ENCODE measurements at regions not wholly inside any gene's neighbourhood (a gene's known extent, or its start where the extent isn't known, plus 50 kb on each side); places are given as distances from the start of the nearest gene placed in this dataset.

DNA sequence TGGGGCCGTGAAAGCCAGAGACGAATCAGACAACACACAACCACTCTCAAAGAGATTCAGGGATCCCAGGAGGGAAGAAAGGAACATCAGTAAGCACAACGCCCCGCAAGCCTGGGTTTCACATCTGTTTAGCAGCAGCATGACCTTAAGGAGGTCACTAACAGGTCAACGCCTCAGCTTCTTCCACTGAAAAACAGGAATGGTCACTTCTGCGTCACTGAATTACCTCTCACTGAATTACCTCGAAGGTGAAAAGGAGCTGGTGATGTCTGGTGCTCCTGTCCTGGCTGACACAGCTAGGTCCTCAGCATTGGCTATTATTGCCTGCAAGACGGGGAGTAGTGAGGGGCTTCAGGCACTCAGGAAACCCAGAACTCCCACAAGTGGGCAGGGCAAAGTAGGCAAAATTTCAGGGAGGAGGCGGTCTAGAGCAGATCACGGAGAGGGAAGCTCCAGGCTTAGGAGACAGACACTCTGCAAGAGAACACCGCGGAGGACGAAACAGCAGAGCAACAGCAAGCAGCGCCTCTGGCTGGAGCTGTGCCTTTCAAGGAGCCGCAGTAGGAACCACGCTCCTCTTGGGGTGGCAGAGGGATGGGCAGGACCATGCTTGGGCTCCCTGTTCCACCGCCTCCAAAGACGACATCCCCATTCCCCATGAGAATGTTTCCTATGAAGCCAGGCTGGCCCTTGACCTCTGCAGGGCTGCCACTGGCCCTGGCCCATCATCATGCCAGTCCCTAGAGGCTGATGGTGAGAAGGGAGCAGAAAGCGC, 108.4 kb downstream of the SINHCAF start:
- no peak overlapping the region for H3K4me3 Mint-ChIP-seq
- H3K36me3 Mint-ChIP-seq: no peaks in the 10 kb centered on the region
- no peaks in the 10 kb centered on the region for H3K4me1 Mint-ChIP-seq
- peaks cover 12% of the 10 kb centered on the region for H3K9me3 Mint-ChIP-seq
- DNase-seq (ENCODE audit: low spot score in 2 of 2, unreplicated experiment in 2 of 2): no peak
- TF ChIP-seq, protein P1, sequence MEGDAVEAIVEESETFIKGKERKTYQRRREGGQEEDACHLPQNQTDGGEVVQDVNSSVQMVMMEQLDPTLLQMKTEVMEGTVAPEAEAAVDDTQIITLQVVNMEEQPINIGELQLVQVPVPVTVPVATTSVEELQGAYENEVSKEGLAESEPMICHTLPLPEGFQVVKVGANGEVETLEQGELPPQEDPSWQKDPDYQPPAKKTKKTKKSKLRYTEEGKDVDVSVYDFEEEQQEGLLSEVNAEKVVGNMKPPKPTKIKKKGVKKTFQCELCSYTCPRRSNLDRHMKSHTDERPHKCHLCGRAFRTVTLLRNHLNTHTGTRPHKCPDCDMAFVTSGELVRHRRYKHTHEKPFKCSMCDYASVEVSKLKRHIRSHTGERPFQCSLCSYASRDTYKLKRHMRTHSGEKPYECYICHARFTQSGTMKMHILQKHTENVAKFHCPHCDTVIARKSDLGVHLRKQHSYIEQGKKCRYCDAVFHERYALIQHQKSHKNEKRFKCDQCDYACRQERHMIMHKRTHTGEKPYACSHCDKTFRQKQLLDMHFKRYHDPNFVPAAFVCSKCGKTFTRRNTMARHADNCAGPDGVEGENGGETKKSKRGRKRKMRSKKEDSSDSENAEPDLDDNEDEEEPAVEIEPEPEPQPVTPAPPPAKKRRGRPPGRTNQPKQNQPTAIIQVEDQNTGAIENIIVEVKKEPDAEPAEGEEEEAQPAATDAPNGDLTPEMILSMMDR (IDR thresholded peaks at IDR 0.05; ENCODE audit: unreplicated experiment): no peak
- no peak overlapping the region for H3K27ac Mint-ChIP-seq
- H3K27me3 Mint-ChIP-seq (ENCODE audit: low read depth): peaks cover 2% of the 10 kb centered on the region

DNA sequence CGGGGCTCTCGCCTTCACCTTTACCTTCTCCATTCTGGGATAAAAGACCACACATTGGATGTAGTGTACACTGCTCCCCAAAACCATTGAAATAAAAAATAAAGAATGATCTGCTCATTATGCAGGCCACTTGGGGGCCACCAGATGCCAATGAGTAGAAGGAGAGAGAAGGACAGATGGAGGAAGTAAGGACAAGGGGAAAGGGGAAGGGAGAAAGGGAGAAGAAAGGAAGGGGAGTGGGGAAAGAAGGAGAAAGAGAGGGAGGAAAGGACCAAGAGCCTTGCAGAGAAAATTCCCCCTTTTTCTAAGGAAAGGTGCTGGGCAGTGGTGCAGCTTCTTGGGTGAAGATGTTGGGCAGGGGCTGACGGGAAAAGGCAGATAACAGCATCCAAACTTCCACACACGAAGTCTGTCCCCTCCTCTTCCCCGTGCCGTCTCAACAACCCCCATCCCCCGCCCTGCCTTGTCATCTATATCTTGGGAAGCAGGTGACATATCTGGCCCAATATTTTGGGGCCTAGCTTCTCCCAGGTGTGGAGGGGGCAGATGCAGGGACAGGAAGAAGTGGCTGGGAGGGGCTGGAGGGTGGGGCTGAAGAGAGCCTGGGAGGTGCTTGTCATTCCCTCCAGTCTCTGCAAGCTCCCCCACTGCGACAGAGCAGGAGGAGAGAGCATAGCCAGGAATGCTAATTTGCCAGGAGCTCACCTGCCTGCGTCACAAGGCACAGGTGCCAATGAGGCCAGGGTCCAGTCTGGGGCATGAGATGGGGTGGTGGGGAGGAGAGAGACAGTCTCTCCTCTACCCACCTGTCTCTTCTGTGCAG, 107.5 kb downstream of the SINHCAF start:
- H3K27ac Mint-ChIP-seq: no peak overlapping the region
- H3K4me1 Mint-ChIP-seq: peaks cover 1% of the 10 kb centered on the region

DNA sequence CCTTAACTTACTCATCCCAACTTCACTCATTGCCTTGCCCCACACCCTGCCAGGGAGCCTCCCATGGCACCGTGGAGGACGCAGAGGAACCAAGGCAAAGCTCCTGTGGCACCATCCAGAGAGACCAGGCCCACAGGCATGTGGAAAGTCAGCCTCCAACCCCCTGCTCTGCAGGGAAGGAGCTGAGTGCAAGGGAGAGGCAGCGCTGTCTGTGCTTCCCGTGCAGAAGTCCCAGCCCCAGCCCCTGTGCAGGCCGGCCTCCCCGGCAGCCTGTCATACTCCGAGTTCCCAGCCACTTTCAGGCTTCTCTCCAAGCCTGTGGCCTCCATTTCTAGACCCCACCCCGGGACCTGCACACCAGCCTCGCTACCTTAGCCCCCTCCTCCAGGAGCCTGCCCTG, 106.4 kb downstream of the SINHCAF start:
- TF ChIP-seq, protein P1 (IDR thresholded peaks at IDR 0.05; ENCODE audit: unreplicated experiment): no peak
- H3K9me3 Mint-ChIP-seq: peaks cover 12% of the 10 kb centered on the region
- no peak overlapping the region for H3K27ac Mint-ChIP-seq
- no peaks in the 10 kb centered on the region for H3K36me3 Mint-ChIP-seq
- H3K4me3 Mint-ChIP-seq: no peak overlapping the region
- no peak for DNase-seq (ENCODE audit: low spot score in 2 of 2, unreplicated experiment in 2 of 2)
- H3K4me1 Mint-ChIP-seq: peaks cover 7% of the 10 kb centered on the region
- peaks cover 2% of the 10 kb centered on the region for H3K27me3 Mint-ChIP-seq (ENCODE audit: low read depth)

More for the DNA sequence above, 107.5 kb downstream of the SINHCAF start:
- H3K4me3 Mint-ChIP-seq: no peak overlapping the region
- H3K36me3 Mint-ChIP-seq: no peaks in the 10 kb centered on the region
- H3K27me3 Mint-ChIP-seq (ENCODE audit: low read depth): peaks cover 2% of the 10 kb centered on the region
- peaks cover 12% of the 10 kb centered on the region for H3K9me3 Mint-ChIP-seq
- no peak for DNase-seq (ENCODE audit: low spot score in 2 of 2, unreplicated experiment in 2 of 2)
- TF ChIP-seq, protein P1 (IDR thresholded peaks at IDR 0.05; ENCODE audit: unreplicated experiment): no peak

DNA sequence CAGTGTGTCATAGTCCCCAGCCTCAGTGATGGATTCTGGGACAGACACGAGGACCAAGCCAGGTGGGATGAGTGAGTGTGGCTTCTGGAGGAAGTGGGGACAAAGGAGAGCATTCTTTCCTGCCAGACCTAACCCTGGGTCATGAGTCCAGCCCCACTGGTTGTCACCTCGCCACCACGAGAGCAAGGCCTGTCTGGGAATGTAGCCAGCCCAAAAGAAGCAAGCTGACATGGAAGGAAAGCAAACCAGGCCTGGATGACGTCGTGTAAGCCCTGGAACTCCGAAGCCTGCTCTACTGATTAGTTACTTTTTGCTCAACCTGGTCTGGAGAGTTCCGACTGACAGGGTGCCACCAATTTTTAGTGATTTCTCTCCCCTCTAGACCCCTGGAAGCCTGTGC, 105.9 kb downstream of the SINHCAF start:
- no peak for DNase-seq (ENCODE audit: low spot score in 2 of 2, unreplicated experiment in 2 of 2)
- H3K4me3 Mint-ChIP-seq: no peak overlapping the region
- peaks cover 12% of the 10 kb centered on the region for H3K4me1 Mint-ChIP-seq
- H3K36me3 Mint-ChIP-seq: no peaks in the 10 kb centered on the region
- H3K27ac Mint-ChIP-seq: no peak overlapping the region
- H3K27me3 Mint-ChIP-seq (ENCODE audit: low read depth): peaks cover 2% of the 10 kb centered on the region
- peaks cover 12% of the 10 kb centered on the region for H3K9me3 Mint-ChIP-seq
- TF ChIP-seq, protein P1 (IDR thresholded peaks at IDR 0.05; ENCODE audit: unreplicated experiment): no peak

DNA sequence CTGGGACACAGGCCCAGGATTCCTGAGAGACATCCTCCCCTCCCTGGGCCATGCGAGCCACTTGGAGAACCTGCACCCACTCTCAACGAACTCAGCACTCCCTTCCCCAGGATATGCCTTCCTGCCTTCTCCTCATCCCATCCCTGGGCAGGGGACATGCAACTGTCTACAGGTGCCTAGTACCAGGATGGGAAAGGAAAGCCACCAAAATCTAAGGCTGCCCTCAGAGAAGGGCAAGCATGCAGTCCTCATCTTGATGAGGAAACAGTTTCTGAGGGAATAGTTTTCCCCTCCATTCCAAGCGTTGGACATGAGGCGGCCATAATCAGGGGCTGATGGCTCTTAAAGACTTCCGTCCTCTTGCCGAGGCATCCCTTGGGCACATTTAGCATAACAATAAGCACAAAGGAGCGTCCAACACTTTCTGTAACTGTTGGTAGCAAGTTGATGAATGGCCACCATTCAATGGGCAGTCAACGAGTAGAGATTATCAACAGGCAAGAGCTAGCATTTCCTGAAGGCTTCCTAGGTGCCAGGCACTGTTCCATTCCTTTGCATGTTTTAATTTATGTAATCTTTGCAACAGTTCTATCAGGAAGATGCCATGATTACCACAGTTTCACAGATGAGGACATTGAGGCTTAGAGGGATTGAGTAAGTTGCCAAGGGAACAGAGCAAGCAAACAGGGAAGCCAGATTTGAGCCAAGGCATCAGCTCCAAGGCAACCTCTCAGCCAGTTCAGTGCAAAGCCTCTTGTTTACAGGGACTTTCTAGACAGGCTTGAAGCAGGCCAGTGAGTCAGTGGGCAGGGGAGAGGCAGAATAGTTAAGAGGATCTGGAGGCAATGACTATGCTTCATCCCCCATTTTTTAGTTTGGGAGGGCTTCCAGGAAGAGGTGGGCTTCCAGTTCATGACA, 105.1 kb downstream of the SINHCAF start:
- TF ChIP-seq, protein P1 (IDR thresholded peaks at IDR 0.05; ENCODE audit: unreplicated experiment): no peak
- peaks cover 2% of the 10 kb centered on the region for H3K27me3 Mint-ChIP-seq (ENCODE audit: low read depth)
- H3K4me1 Mint-ChIP-seq: peaks cover 18% of the 10 kb centered on the region
- peaks cover 12% of the 10 kb centered on the region for H3K9me3 Mint-ChIP-seq
- no peaks in the 10 kb centered on the region for H3K36me3 Mint-ChIP-seq
- DNase-seq (ENCODE audit: low spot score in 2 of 2, unreplicated experiment in 2 of 2): no peak
- no peak overlapping the region for H3K27ac Mint-ChIP-seq
- H3K4me3 Mint-ChIP-seq: no peak overlapping the region

All from mesothelial cell of epicardium (in vitro differentiated cells).